Stimulated activated naive B cell treated with anti-CD40 and anti-IgM and Interleukin-4, amounts not matched to agents 10 μg/mL and 1 μg/mL and 100 μg/mL, for 72 hours (primary cell): ENCODE measurements at regions not wholly inside any gene's neighbourhood (a gene's known extent, or its start where the extent isn't known, plus 50 kb on each side); places are given as distances from the start of the nearest gene placed in this dataset.
"Not testable (repeated sequence)": the region's sequence is repeated elsewhere in the genome, so short reads cannot be mapped to it uniquely, and the experiment has no call there.

Source experiments
- ATAC-seq, 2 donors: fragments of 150-1000 bp; cut with Tn5 transposase; replicated peaks; 2 replicates each; pipeline ENCODE4 v1.10.0; 2021; ENCODE audit warnings: moderate library complexity in 1 of 2
- DNase-seq: peaks from one replicate; pipeline ENCODE4 v3.0.0; 2021
- H3K27ac Mint-ChIP-seq: one replicate; pipeline ENCODE4 v1.8.0; 2022; ENCODE audit warnings: mild to moderate bottlenecking, mixed read lengths
- H3K27me3 Mint-ChIP-seq, 2 donors: one replicate each; pipeline ENCODE4 v1.8.0; 2022; ENCODE audit warnings: mixed read lengths in 2 of 2
- H3K36me3 Mint-ChIP-seq, 2 donors: one replicate each; pipeline ENCODE4 v1.8.0; 2022; ENCODE audit warnings: mixed read lengths in 2 of 2, mild to moderate bottlenecking in 1 of 2
- H3K4me1 Mint-ChIP-seq, 2 donors: one replicate each; pipeline ENCODE4 v1.8.0; 2022; ENCODE audit warnings: mixed read lengths in 2 of 2, mild to moderate bottlenecking in 1 of 2
- H3K4me3 Mint-ChIP-seq, 2 donors: one replicate each; pipeline ENCODE4 v1.8.0; 2022; ENCODE audit warnings: mild to moderate bottlenecking in 2 of 2, mixed read lengths in 2 of 2, moderate library complexity in 1 of 2
- H3K9me3 Mint-ChIP-seq, 2 donors: one replicate each; pipeline ENCODE4 v1.8.0; 2022; ENCODE audit warnings: mixed read lengths in 2 of 2, mild to moderate bottlenecking in 1 of 2

GRCh38 chr13:48819376-48819775 lies 156.3 kb upstream of the FNDC3A start:
- DNase-seq (no peak), ATAC-seq (no peak)
- no peak overlapping the region for H3K27ac Mint-ChIP-seq
- no peaks in the 10 kb centered on the region for H3K9me3 Mint-ChIP-seq
- H3K27me3 Mint-ChIP-seq: no peaks in the 10 kb centered on the region
- H3K4me3 Mint-ChIP-seq: no peak overlapping the region
- H3K4me1 Mint-ChIP-seq: peaks cover 0 to 4% of the 10 kb centered on the region in 2 donors
- no peaks in the 10 kb centered on the region for H3K36me3 Mint-ChIP-seq

DNA sequence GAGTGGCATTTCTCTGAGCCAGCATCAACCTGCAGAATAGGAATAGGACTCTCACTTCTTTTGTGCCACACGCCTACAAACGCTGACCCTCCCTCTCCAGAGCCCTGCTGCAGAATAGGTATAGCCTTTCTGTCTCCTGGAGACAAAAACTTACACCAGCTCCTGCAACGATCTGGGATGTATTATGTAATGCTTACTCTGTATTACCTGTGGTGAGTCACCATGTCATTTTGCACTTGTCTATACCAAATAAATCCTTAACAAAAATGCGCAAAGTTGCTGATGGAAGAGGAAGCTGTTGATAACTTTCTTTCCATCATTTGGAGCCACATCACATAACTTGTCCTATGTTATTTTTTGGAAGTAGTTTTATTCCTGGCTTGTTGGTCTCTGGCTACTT lies 155.8 kb upstream of the FNDC3A start:
- peaks cover 0 to 4% of the 10 kb centered on the region in 2 donors for H3K4me1 Mint-ChIP-seq
- H3K4me3 Mint-ChIP-seq: no peak overlapping the region
- H3K9me3 Mint-ChIP-seq: no peaks in the 10 kb centered on the region
- DNase-seq (no peak), ATAC-seq (no peak)
- H3K27ac Mint-ChIP-seq: no peak overlapping the region
- no peaks in the 10 kb centered on the region for H3K27me3 Mint-ChIP-seq
- H3K36me3 Mint-ChIP-seq: no peaks in the 10 kb centered on the region

DNA sequence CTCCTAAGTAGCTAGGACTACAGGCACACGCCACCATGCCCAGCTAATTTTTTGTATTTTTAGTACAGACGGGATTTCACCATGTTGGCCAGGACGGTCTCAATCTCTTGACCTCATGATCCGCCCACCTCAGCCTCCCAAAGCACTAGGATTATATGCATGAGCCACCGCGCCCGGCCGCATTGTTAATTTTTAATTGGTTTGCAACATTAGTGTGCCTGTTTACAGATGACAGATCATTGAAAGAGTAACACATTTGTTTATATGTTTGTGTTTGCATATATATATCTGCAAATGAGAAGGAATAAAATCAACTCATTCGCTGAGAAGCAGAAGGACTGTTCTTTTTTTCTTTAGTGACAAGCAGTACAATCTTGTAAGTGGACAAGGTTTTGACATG lies 152.2 kb upstream of the FNDC3A start:
- not testable (repeated sequence) for H3K36me3 Mint-ChIP-seq, H3K4me1 Mint-ChIP-seq, H3K4me3 Mint-ChIP-seq, ATAC-seq, H3K27me3 Mint-ChIP-seq, H3K27ac Mint-ChIP-seq, DNase-seq
- H3K9me3 Mint-ChIP-seq: peaks cover 7 to 11% of the 10 kb centered on the region in 2 donors

- no peak for DNase-seq
- Mint-ChIP-seq H3K4me1 (peaks cover 10 to 24% of the 10 kb centered on the region in 2 donors), H3K9me3 (peaks cover 7 to 11% of the 10 kb centered on the region in 2 donors), H3K27ac (no peak overlapping the region), H3K4me3 (no peak overlapping the region), H3K36me3 (peaks cover 7 to 8% of the 10 kb centered on the region in 2 donors), H3K27me3 (no peaks in the 10 kb centered on the region)
- ATAC-seq: no peak
Measured at GRCh38 chr13:48826039-48826438, 149.7 kb upstream of the FNDC3A start.

- not testable (repeated sequence) for H3K4me3 Mint-ChIP-seq, ATAC-seq, H3K27ac Mint-ChIP-seq, H3K27me3 Mint-ChIP-seq, DNase-seq
- peaks cover 10 to 24% of the 10 kb centered on the region in 2 donors for H3K4me1 Mint-ChIP-seq
- H3K9me3 Mint-ChIP-seq: peaks cover 7 to 12% of the 10 kb centered on the region in 2 donors
- peaks cover 10 to 13% of the 10 kb centered on the region in 2 donors for H3K36me3 Mint-ChIP-seq
Measured at GRCh38 chr13:48826922-48827454, 148.7 kb upstream of the FNDC3A start.

DNA sequence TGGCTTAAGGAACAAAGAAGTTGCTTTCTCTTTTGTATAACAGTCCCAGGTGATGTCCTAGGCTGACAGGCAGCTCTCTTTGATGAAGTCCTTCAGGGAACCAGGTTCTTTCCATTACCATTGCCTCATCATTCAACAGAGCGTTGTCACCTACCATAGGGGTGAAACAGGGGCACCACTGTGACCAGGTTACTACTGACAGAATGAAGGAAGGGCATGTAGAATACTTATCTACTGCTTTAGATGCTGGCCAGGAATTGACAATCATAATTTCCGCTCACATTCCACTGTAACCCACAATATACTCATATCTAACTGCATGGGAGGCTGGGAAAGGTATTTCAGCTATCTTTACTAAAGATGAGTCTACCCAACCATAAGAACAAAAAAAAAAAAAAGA lies 148.0 kb upstream of the FNDC3A start:
- Mint-ChIP-seq H3K36me3 (peaks cover 10 to 17% of the 10 kb centered on the region in 2 donors), H3K4me1 (peaks cover 10 to 24% of the 10 kb centered on the region in 2 donors), H3K27me3 (no peaks in the 10 kb centered on the region), H3K27ac (no peak overlapping the region), H3K4me3 (no peak overlapping the region), H3K9me3 (peaks cover 12% of the 10 kb centered on the region in 2 donors)
- peak in 1 of 2 donors; percentile 30 for ATAC-seq
- DNase-seq: no peak

GRCh38 chr13:48828962-48829411 lies 146.7 kb upstream of the FNDC3A start:
- Mint-ChIP-seq H3K9me3 (peaks cover 12 to 15% of the 10 kb centered on the region in 2 donors), H3K4me3 (peak overlapping the region in 1 of 2 donors; percentile 32), H3K27ac (peak overlapping the region; percentile 79)

DNA sequence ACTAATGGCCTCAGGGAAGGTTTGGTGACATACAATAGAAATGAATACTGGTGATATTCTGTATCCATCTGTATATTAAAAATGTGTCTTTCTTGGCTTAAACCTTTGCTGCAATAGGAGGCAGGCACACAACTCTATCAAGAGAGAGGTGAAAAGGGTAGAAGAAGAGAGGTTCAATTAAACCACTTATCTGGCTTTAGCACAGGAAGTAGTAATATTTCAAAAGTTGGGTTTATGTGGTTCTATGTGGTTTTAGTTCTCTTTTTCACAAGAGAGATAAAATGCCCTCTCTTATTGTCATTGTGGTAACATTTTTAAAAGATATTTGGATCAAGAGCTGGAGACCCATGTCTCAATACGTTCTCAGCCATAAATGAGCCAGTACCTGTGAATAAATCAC lies 146.2 kb upstream of the FNDC3A start:
- Mint-ChIP-seq H3K27ac (peak overlapping the region; percentile 79), H3K4me3 (no peak overlapping the region), H3K9me3 (peaks cover 12 to 15% of the 10 kb centered on the region in 2 donors), H3K27me3 (no peaks in the 10 kb centered on the region), H3K4me1 (peaks cover 10 to 24% of the 10 kb centered on the region in 2 donors), H3K36me3 (peaks cover 10 to 17% of the 10 kb centered on the region in 2 donors)
- ATAC-seq (peak; percentile 66 to 80), DNase-seq (no peak)

More at GRCh38 chr13:48828962-48829411, 146.7 kb upstream of the FNDC3A start:
- DNase-seq (no peak), ATAC-seq (peak; percentile 77 to 81)
- H3K4me1 Mint-ChIP-seq: peaks cover 10 to 24% of the 10 kb centered on the region in 2 donors
- peaks cover 10 to 17% of the 10 kb centered on the region in 2 donors for H3K36me3 Mint-ChIP-seq
- no peaks in the 10 kb centered on the region for H3K27me3 Mint-ChIP-seq

GRCh38 chr13:48831248-48831647 lies 144.5 kb upstream of the FNDC3A start:
- ATAC-seq (peak; percentile 29 to 34), DNase-seq (no peak)
- peaks cover 10 to 24% of the 10 kb centered on the region in 2 donors for H3K4me1 Mint-ChIP-seq
- H3K27me3 Mint-ChIP-seq: peaks cover 0 to 3% of the 10 kb centered on the region in 2 donors
- H3K4me3 Mint-ChIP-seq: no peak overlapping the region
- peaks cover 12 to 18% of the 10 kb centered on the region in 2 donors for H3K9me3 Mint-ChIP-seq
- H3K36me3 Mint-ChIP-seq: peaks cover 10 to 17% of the 10 kb centered on the region in 2 donors
- no peak overlapping the region for H3K27ac Mint-ChIP-seq

GRCh38 chr13:48833412-48833811 lies 142.3 kb upstream of the FNDC3A start:
- ATAC-seq: no peak
- peaks cover 5 to 7% of the 10 kb centered on the region in 2 donors for H3K9me3 Mint-ChIP-seq

GRCh38 chr13:48835326-48835725 lies 140.4 kb upstream of the FNDC3A start:
- not testable (repeated sequence) for H3K9me3 Mint-ChIP-seq, DNase-seq, H3K4me1 Mint-ChIP-seq, H3K4me3 Mint-ChIP-seq, H3K27me3 Mint-ChIP-seq, H3K36me3 Mint-ChIP-seq, ATAC-seq, H3K27ac Mint-ChIP-seq

More at GRCh38 chr13:48833412-48833811, 142.3 kb upstream of the FNDC3A start:
- H3K4me3 Mint-ChIP-seq: no peak overlapping the region
- peaks cover 0 to 3% of the 10 kb centered on the region in 2 donors for H3K27me3 Mint-ChIP-seq
- H3K4me1 Mint-ChIP-seq: peaks cover 10 to 15% of the 10 kb centered on the region in 2 donors
- DNase-seq: no peak
- H3K36me3 Mint-ChIP-seq: peaks cover 3 to 9% of the 10 kb centered on the region in 2 donors
- no peak overlapping the region for H3K27ac Mint-ChIP-seq

GRCh38 chr13:48838193-48838973 lies 137.3 kb upstream of the FNDC3A start:
- Mint-ChIP-seq H3K27me3 (peaks cover 0 to 3% of the 10 kb centered on the region in 2 donors), H3K27ac (no peak overlapping the region), H3K36me3 (no peaks in the 10 kb centered on the region), H3K9me3 (peaks cover 0 to 5% of the 10 kb centered on the region in 2 donors), H3K4me3 (no peak overlapping the region), H3K4me1 (no peaks in the 10 kb centered on the region)
- no peak for ATAC-seq
- no peak for DNase-seq

DNA sequence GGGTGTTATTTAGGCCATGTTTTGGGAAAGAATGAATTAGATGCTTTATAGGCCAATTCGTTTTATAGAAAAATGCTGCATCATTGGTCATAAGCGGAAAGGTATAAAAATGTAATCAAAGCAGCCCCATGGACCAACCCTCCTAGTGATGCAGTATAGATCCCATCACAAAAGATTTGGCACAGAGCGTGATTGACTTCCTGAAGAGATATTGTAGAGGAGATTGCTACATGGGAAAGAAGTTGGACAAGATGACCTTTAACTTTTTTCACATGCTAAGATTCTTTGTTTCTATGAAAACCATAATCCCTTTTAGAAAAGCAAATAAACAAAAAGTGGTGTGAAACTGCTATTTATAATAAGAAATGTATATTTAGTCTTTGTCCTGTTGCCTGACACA lies 136.5 kb upstream of the FNDC3A start:
- Mint-ChIP-seq H3K4me1 (no peaks in the 10 kb centered on the region), H3K27me3 (peaks cover 0 to 3% of the 10 kb centered on the region in 2 donors), H3K4me3 (no peak overlapping the region), H3K9me3 (peaks cover 0 to 3% of the 10 kb centered on the region in 2 donors), H3K27ac (no peak overlapping the region), H3K36me3 (no peaks in the 10 kb centered on the region)
- DNase-seq (no peak), ATAC-seq (no peak)

- H3K9me3 Mint-ChIP-seq: peaks cover 0 to 3% of the 10 kb centered on the region in 2 donors
- H3K27me3 Mint-ChIP-seq: peaks cover 0 to 3% of the 10 kb centered on the region in 2 donors
- no peaks in the 10 kb centered on the region for H3K4me1 Mint-ChIP-seq
- no peaks in the 10 kb centered on the region for H3K36me3 Mint-ChIP-seq
- DNase-seq: no peak
- no peak overlapping the region for H3K4me3 Mint-ChIP-seq
- no peak for ATAC-seq
- no peak overlapping the region for H3K27ac Mint-ChIP-seq
Measured at GRCh38 chr13:48840366-48840765, 135.3 kb upstream of the FNDC3A start.

GRCh38 chr13:48842316-48842715 lies 133.4 kb upstream of the FNDC3A start:
- no peak overlapping the region for H3K27ac Mint-ChIP-seq
- ATAC-seq: no peak
- H3K4me3 Mint-ChIP-seq: no peak overlapping the region
- H3K4me1 Mint-ChIP-seq: no peaks in the 10 kb centered on the region
- no peak for DNase-seq
- H3K36me3 Mint-ChIP-seq: no peaks in the 10 kb centered on the region
- no peaks in the 10 kb centered on the region for H3K27me3 Mint-ChIP-seq
- H3K9me3 Mint-ChIP-seq: no peaks in the 10 kb centered on the region
